GM12892 (cell line): ENCODE measurements at regions not wholly inside any gene's neighbourhood (a gene's known extent, or its start where the extent isn't known, plus 50 kb on each side); places are given as distances from the start of the nearest gene placed in this dataset.

ENCODE experiments used
- DNase-seq: peaks from one replicate; pipeline ENCODE4 v3.0.0; 2011; ENCODE audit not compliant: insufficient read length
- FAIRE-seq: peaks from 2 replicates; lab custom pipeline; 2011; peaks lifted over from hg19 to GRCh38; lab: Jason Lieb, UNC
- POLR2A ChIP-seq: IDR thresholded peaks from 2 replicates; pipeline ENCODE4 v1.6.1; 2011; ENCODE audit warnings: low read depth, low read length, control low read depth
- POLR2AphosphoS5 ChIP-seq: IDR thresholded peaks from 2 replicates; pipeline ENCODE4 v1.6.1; 2011; ENCODE audit warnings: low read depth, low read length, control low read depth
- TAF1 ChIP-seq: IDR thresholded peaks from 2 replicates; pipeline ENCODE4 v1.6.1; 2011; ENCODE audit warnings: low read depth, mild to moderate bottlenecking, control low read depth, low read length, borderline replicate concordance

GRCh38 chr2:162964513-162964912 lies 125.9 kb upstream of the KCNH7 start:
- FAIRE-seq (no peak), DNase-seq (no peak)
- no peak for TF ChIP-seq POLR2AphosphoS5
- no peak for TF ChIP-seq POLR2A

DNA sequence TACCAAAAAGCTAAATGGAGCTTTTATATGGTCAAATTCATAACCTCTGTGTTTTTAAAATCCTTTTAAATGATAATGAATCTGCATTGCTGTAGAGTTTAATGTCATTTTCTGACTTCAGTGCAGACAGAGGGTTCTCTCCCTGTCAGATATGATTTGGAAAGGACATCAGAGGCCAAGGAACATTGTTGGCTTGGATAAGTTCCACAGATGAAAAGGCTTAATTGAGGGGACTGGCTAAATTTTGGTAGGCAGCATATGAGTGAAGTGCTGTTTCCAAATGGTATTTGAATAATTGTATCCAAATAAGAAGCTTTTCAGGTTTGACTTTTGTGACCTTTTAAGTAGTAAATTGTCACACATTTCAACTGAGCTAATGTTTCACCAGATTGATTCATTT lies 124.6 kb upstream of the KCNH7 start:
- TF ChIP-seq TAF1 (no peak), POLR2A (no peak), POLR2AphosphoS5 (no peak)
- no peak for DNase-seq
- FAIRE-seq, result no peak

- no peak for FAIRE-seq
- no peak for DNase-seq
- TF ChIP-seq TAF1, result no peak
- TF ChIP-seq POLR2A, result no peak
- TF ChIP-seq POLR2AphosphoS5, result no peak
Observed at GRCh38 chr2:162945785-162946184, 107.2 kb upstream of the KCNH7 start.

DNA sequence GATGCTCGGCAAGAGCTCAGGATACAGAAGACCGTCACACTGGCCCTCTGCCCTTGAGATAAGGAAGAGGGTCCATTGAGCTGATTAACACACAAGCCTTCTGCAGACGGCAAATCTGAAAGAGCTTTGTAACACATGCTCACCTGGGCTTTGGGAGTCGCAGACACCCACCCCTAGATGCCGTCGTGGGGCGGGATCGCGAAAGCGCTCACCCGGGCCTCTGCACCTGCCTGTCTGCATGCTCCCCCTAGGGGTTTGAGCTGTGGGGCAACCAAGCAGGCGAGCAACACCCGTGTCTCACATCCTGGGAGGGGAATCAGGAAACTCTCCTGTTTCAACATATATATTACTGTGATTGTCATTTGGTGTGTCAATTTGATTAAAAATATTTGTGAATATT lies 99.8 kb upstream of the KCNH7 start:
- DNase-seq (no peak), FAIRE-seq (no peak)
- TF ChIP-seq POLR2AphosphoS5 (no peak), TAF1 (no peak), POLR2A (no peak)

DNA sequence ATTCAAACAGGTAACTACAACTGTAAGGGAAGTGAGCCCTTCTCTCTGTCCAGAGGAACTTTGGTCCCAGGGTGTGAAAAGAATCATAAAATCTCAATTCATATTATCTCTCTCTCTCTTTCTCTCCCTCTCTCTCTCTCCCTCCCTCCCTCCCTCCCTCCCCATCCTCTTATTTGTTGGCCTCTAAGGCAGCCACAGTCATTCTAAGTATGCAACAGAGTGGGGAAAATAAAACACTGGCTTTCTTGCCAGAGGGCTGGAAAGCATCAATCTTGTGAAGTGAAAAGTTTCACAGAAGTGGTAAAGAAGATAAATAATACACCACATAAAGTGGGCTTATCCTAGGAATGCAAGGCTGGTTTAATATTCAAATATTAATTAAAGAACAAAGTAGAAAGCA lies 95.6 kb upstream of the KCNH7 start:
- FAIRE-seq (no peak), DNase-seq (no peak)
- TF ChIP-seq POLR2AphosphoS5 (no peak), TAF1 (no peak), POLR2A (no peak)

- TF ChIP-seq POLR2A, result no peak
- no peak for TF ChIP-seq POLR2AphosphoS5
- TF ChIP-seq TAF1, result no peak
- no peak for DNase-seq
- no peak for FAIRE-seq
Observed at GRCh38 chr2:162932416-162932815, 93.8 kb upstream of the KCNH7 start.

DNA sequence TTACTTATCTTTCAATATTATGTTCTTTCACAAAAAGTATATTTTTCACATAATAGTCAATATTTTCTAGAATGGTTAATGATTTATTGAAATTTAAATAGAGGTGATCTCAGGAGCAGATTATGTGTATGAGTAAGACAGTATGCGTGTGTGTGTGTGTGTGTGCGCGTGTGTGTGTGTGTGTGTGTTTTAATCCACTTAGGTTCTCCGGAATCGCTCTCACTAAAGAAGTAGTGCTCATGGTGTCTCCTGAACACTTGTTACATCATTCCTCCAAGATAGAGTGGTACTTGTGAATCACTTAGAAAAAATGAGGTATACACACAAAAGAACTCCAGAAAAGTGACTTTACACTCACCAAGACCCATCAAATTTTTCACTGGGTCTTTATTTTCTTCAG lies 91.0 kb upstream of the KCNH7 start:
- FAIRE-seq, result no peak
- TF ChIP-seq POLR2AphosphoS5, result no peak
- no peak for TF ChIP-seq TAF1
- no peak for TF ChIP-seq POLR2A
- DNase-seq, result no peak

DNA sequence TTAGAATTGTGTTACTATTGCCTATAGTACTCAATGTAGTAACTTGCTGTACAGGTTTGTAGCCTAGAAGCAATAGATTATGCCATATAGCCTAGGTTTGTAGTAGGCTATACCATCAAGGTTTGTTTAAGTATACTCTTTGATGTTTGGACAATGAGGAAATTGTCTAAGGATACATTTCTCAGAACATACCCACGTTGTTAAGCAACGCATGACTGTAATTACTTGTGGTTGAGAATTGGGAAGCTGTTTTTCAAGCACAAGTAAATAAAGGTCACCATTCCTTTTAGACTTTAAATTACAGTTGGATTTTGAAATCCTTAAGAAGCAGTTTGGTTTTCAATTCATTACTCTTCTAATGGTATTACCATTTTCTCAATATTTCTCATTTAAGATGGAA lies 89.8 kb upstream of the KCNH7 start:
- DNase-seq (no peak), FAIRE-seq (no peak)
- TF ChIP-seq POLR2A (no peak), TAF1 (no peak), POLR2AphosphoS5 (no peak)

- FAIRE-seq (no peak), DNase-seq (no peak)
- TF ChIP-seq POLR2A (no peak), POLR2AphosphoS5 (no peak), TAF1 (no peak)
Observed at GRCh38 chr2:162926907-162927306, 88.3 kb upstream of the KCNH7 start.

GRCh38 chr2:162926501-162926900 lies 87.9 kb upstream of the KCNH7 start:
- DNase-seq (no peak), FAIRE-seq (no peak)
- TF ChIP-seq TAF1 (no peak), POLR2A (no peak), POLR2AphosphoS5 (no peak)

- no peak for TF ChIP-seq POLR2A
- no peak for TF ChIP-seq TAF1
- no peak for TF ChIP-seq POLR2AphosphoS5
- no peak for DNase-seq
- FAIRE-seq, result no peak
Observed at GRCh38 chr2:162925595-162925994, 87.0 kb upstream of the KCNH7 start.

DNA sequence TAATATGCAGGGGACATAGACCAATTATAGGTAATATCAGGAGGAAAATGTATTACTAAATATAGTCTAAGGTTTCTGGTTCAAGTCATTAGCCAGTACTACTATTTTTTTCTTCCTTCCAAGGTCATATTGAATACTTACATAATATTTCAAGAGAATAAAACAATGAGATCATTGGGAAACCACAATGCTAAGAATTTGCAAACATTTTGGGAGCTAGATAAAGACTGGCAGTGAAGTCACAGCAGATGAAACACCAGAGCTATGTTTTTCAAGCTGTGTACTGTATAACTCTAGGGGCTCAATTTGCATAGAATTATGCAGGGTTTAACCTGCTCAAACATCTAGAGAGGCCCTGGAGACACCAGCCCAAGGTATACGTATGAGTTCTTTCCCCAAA lies 80.5 kb upstream of the KCNH7 start:
- FAIRE-seq, result no peak
- DNase-seq, result no peak
- TF ChIP-seq TAF1 (no peak), POLR2A (no peak), POLR2AphosphoS5 (no peak)

- no peak for DNase-seq
- TF ChIP-seq TAF1, result no peak
- TF ChIP-seq POLR2A, result no peak
- no peak for TF ChIP-seq POLR2AphosphoS5
- FAIRE-seq, result no peak
Observed at GRCh38 chr2:162917626-162918025, 79.1 kb upstream of the KCNH7 start.
